Cardiac muscle cell (in vitro differentiated cells and primary cell): ENCODE measurements at regions not wholly inside any gene's neighbourhood (a gene's known extent, or its start where the extent isn't known, plus 50 kb on each side); places are given as distances from the start of the nearest gene placed in this dataset.
A peak's percentile ranks its signal among the peaks of the same experiment; 100 is the strongest.

Experiments used
- DNase-seq, 2 donors: peaks; one replicate each; pipeline versions ENCODE4 v3.0.0 to v3.0.0-alpha.2; 2010 to 2017; ENCODE audit warnings: low read depth in 1 of 2, low spot score in 1 of 2
- H3K27ac ChIP-seq: fragments of 200-600 bp; sonication (generic); 2 replicates; pipeline ENCODE4 v1.5.1; 2016
- H3K27me3 ChIP-seq: fragments of 200-600 bp; sonication (generic); 2 replicates; pipeline ENCODE4 v1.6.0; 2016; ENCODE audit warnings: control low read depth
- H3K36me3 ChIP-seq: fragments of 200-600 bp; sonication (generic); 2 replicates; pipeline ENCODE4 v1.5.1; 2016; ENCODE audit warnings: control low read depth
- H3K4me1 ChIP-seq: fragments of 200-600 bp; sonication (generic); 2 replicates; pipeline ENCODE4 v1.8.1; 2017; ENCODE audit warnings: low read depth, mild to moderate bottlenecking, mixed run types
- H3K4me3 ChIP-seq: fragments of 200-600 bp; sonication (generic); 2 replicates; pipeline ENCODE4 v1.5.1; 2016; ENCODE audit warnings: mild to moderate bottlenecking
- H3K9me3 ChIP-seq: fragments of 200-600 bp; sonication (generic); 2 replicates; pipeline ENCODE4 v1.5.1; 2017; ENCODE audit warnings: low read depth, mild to moderate bottlenecking, control low read depth
- TF ChIP-seq, protein P1 (sequence below): IDR thresholded peaks from 2 replicates; pipeline ENCODE4 v1.5.1; 2012; ENCODE audit warnings: low read depth, mild to moderate bottlenecking, low read length

DNA sequence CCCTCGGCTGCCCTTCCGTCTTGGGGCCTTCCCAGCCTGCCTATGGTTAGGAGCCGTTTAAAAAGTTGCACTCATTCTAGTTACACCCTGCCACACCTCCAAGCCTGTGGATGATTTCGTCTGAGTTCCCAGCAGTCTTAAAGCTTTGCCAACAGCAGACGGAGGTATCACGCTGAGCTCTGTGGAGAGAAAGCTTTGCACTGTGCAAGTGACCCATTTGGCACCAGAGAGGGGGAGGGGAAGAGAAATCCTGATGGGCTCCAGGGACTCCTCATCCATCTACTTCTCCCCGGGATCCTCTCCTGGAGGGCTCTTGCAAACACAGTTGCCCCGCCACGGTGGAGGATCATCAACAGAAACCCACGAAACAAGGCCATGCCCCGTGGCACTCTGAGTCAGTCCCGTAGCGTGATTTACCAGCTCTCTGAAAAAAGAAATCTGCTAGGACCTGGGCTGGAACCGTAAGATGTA is 98.8 kb upstream of the CITED2 start:
- DNase-seq, result no peak

DNA sequence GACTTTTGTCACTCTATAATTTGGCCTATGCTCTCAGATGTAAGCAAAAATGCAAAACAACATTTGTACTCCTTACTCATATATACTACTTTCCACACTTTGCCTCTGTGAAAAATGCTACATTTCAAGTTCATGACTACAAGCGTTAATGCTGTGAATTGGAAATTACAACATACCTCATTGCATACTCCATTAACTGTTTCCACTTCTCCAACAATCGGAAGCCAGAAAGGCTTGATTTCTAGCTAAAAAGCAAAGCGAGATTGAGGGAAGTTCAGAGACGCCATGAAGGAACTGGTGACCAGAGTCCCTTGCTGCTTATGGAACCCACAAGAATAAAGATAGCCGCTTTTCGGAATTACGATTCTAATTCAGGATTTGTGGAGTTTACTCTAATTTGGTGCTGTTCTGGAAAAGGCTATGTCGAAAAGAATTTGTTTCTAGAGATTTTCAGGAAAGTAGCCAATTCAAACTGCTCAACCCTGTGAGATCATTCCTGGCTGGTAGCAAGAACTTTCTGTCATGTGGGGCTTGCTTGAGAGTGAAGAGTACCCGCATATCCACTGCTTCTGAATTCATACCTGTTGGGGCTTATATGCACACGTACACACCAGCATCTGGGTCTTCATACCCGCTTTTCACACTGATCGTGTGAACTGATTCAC is 98.0 kb upstream of the CITED2 start:
- H3K36me3 ChIP-seq, result no peaks in the 10 kb centered on the region
- no peaks in the 10 kb centered on the region for H3K27me3 ChIP-seq
- H3K4me3 ChIP-seq, result no peak overlapping the region
- peak in 1 of 2 donors; percentile 64 for DNase-seq
- TF ChIP-seq, protein P1, sequence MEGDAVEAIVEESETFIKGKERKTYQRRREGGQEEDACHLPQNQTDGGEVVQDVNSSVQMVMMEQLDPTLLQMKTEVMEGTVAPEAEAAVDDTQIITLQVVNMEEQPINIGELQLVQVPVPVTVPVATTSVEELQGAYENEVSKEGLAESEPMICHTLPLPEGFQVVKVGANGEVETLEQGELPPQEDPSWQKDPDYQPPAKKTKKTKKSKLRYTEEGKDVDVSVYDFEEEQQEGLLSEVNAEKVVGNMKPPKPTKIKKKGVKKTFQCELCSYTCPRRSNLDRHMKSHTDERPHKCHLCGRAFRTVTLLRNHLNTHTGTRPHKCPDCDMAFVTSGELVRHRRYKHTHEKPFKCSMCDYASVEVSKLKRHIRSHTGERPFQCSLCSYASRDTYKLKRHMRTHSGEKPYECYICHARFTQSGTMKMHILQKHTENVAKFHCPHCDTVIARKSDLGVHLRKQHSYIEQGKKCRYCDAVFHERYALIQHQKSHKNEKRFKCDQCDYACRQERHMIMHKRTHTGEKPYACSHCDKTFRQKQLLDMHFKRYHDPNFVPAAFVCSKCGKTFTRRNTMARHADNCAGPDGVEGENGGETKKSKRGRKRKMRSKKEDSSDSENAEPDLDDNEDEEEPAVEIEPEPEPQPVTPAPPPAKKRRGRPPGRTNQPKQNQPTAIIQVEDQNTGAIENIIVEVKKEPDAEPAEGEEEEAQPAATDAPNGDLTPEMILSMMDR, result no peak
- H3K9me3 ChIP-seq, result no peaks in the 10 kb centered on the region
- no peak overlapping the region for H3K27ac ChIP-seq
- H3K4me1 ChIP-seq, result peaks cover 24% of the 10 kb centered on the region

More for the DNA sequence above, 98.8 kb upstream of the CITED2 start:
- no peaks in the 10 kb centered on the region for H3K36me3 ChIP-seq
- H3K27ac ChIP-seq, result peak overlapping the region; percentile 5
- no peak overlapping the region for H3K4me3 ChIP-seq
- no peaks in the 10 kb centered on the region for H3K9me3 ChIP-seq
- H3K27me3 ChIP-seq, result no peaks in the 10 kb centered on the region
- TF ChIP-seq, protein P1, result no peak
- H3K4me1 ChIP-seq, result peaks cover 20% of the 10 kb centered on the region

DNA sequence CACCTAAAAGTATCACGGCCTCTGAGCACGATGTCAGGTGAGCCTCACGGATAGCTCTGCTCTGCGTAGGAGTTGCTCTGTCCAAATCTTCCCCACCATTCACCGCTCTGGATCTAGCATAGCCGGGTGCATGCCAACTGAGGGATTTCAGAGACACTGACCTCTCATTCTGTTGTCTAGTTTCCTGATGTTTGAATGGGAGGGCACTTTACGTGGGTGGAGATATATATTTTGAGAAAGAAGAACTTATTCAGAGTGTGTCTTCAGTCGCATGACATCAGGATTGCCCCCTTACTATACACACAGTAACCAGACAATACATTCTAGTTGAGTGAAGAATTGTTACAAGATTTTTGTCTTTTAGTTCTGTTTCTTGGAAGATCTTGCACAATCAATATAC is 96.5 kb upstream of the CITED2 start:
- no peaks in the 10 kb centered on the region for H3K9me3 ChIP-seq

DNA sequence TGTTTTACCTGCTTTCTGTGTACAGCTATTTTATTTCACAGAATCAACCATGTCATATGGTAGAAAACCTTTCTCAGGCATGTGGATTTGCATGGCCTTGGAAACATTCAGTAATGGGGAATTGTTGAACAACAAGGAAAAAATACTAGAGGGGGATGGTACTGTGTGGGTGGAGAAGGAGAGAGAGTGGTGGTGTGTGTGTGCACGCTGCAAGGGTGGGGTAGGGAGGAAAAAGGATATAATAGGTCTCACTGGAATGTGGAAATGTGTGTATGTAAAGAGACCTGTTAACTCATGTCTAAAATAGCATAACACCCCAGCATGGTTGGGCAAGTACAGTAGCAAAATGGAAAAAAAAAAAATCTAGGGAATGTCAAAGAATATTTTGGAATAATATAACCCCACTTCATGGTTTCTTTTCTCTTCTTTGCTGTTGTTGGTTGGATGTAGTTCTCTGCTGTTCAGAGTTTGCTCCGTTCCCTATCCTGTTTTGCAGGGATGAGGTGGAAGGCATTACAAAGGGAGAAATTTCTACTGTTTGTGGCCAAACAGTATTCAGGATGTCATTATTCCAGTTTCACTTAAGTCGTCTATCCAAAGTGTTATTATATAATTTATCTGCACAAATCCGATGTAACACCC is 93.9 kb upstream of the CITED2 start:
- DNase-seq, result no peak
- Histone ChIP-seq H3K27ac (no peak overlapping the region), H3K4me3 (no peak overlapping the region), H3K9me3 (no peaks in the 10 kb centered on the region), H3K36me3 (no peaks in the 10 kb centered on the region), H3K4me1 (peaks cover 8% of the 10 kb centered on the region), H3K27me3 (no peaks in the 10 kb centered on the region)
- TF ChIP-seq, protein P1, result no peak

More for the DNA sequence above, 96.5 kb upstream of the CITED2 start:
- DNase-seq, result no peak
- Histone ChIP-seq H3K27me3 (no peaks in the 10 kb centered on the region), H3K4me1 (peaks cover 24% of the 10 kb centered on the region), H3K4me3 (no peak overlapping the region), H3K36me3 (no peaks in the 10 kb centered on the region), H3K27ac (no peak overlapping the region)
- TF ChIP-seq, protein P1, result no peak

DNA sequence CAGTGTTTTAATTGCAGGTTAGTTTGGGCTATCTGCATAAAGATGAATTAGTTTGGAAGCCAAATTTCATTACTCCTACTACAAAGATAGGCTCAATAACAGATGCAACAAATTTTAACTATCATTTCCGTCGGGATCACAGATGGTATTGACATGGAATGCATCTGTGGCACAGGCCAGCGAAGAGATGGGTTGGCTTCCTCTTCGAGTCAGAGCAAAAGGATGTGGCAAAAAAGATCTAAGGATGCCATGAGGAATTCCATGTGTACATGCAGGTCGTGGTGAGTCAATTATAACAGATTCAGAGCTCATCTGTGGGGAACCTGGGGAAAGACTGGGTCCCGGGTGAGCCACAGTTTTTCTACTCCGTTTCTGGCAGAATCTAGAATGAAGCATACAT is 83.0 kb upstream of the CITED2 start:
- TF ChIP-seq, protein P1, result no peak

More for the DNA sequence above, 83.0 kb upstream of the CITED2 start:
- no peaks in the 10 kb centered on the region for H3K9me3 ChIP-seq
- no peaks in the 10 kb centered on the region for H3K36me3 ChIP-seq
- no peaks in the 10 kb centered on the region for H3K27me3 ChIP-seq
- H3K4me1 ChIP-seq, result no peaks in the 10 kb centered on the region
- no peak overlapping the region for H3K4me3 ChIP-seq
- no peak for DNase-seq
- no peak overlapping the region for H3K27ac ChIP-seq
